ENCODE measurements at regions not wholly inside any gene's neighbourhood (a gene's known extent, or its start where the extent isn't known, plus 50 kb on each side); places are given as distances from the start of the nearest gene placed in this dataset.

DNA sequence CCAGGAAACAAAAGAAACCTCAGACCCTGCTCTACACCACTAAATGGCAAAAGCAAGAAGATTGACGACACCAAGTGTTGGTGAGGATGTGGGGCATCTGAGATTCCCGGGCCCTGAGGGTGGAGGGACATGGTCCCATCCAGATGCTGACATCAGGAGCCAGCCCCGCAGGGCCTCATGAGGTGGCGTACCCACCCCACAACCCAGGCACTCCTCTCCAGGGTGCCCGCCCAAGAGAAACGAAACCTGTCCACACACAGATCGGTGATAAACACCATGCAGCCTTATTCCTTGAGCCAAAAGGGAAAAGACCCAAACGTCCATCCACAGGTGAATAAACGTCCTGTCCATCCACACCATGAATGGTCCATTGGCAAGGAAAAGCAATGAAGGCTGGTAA, 54.8 kb upstream of the C14orf180 start:
- TF ChIP-seq EP300 (IDR thresholded peaks at IDR 0.05; ENCODE audit: low read depth), result no peak
- TF ChIP-seq, protein P1, sequence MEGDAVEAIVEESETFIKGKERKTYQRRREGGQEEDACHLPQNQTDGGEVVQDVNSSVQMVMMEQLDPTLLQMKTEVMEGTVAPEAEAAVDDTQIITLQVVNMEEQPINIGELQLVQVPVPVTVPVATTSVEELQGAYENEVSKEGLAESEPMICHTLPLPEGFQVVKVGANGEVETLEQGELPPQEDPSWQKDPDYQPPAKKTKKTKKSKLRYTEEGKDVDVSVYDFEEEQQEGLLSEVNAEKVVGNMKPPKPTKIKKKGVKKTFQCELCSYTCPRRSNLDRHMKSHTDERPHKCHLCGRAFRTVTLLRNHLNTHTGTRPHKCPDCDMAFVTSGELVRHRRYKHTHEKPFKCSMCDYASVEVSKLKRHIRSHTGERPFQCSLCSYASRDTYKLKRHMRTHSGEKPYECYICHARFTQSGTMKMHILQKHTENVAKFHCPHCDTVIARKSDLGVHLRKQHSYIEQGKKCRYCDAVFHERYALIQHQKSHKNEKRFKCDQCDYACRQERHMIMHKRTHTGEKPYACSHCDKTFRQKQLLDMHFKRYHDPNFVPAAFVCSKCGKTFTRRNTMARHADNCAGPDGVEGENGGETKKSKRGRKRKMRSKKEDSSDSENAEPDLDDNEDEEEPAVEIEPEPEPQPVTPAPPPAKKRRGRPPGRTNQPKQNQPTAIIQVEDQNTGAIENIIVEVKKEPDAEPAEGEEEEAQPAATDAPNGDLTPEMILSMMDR (IDR thresholded peaks at IDR 0.05), result no peak
